K562 (cell line): ENCODE measurements at regions not wholly inside any gene's neighbourhood (a gene's known extent, or its start where the extent isn't known, plus 50 kb on each side); places are given as distances from the start of the nearest gene placed in this dataset.

Experiments
- ATAC-seq: fragments of 200-7000 bp; cut with Tn5 transposase; 3 replicates; pipeline ENCODE4 v1.9.1; 2020; ENCODE audit warnings: moderate library complexity
- BruUV-seq: library from RNA; stranded (reverse); fragments of 400-500 nt; replicated peaks from 2 replicates; lab custom pipeline; 2021; lab: Mats Ljungman, UMichigan
- CTCF ChIA-PET: fragments of 300-600 bp; formaldehyde crosslinking; extraction: SDS; loops from one replicate; lab custom pipeline; 2021; ENCODE audit warnings: low intra/inter-chr PET ratio; lab: Yijun Ruan, JAX
- POLR2A ChIA-PET: fragments of 300-600, 350-650 bp; sonication (Branson Sonifier 250); formaldehyde crosslinking; extraction: SDS; loops from one replicate; lab custom pipeline; 2021; ENCODE audit warnings: antibody characterized with exemption, inconsistent platforms; lab: Yijun Ruan, JAX
- DNase-seq, 4 experiments: peaks; one replicate each; pipeline versions ENCODE4 v3.0.0 to v3.0.0-alpha.2; 2011 to 2018; ENCODE audit warnings: low spot score in 3 of 4, mixed read lengths in 3 of 4; ENCODE audit errors: extremely low read depth in 1 of 4
- FAIRE-seq: peaks from 2 replicates; lab custom pipeline; 2011; peaks lifted over from hg19 to GRCh38; lab: Jason Lieb, UNC
- H2AFZ ChIP-seq: 2 replicates; pipeline ENCODE4 v1.6.0; 2011; ENCODE audit warnings: low read depth, low read length, control low read depth, inconsistent platforms
- H3K27ac ChIP-seq: fragments of 200-600 bp; 3 replicates; pipeline ENCODE4 v1.8.0; 2011; ENCODE audit warnings: low read depth, mild to moderate bottlenecking, control low read depth, inconsistent platforms, low read length, moderate library complexity, mixed read lengths; ENCODE audit errors: extremely low read depth
- H3K27me3 ChIP-seq, 2 experiments: fragments of 300-600 bp in 1 of 2; 2 replicates in 1 of 2; 3 replicates in 1 of 2; pipeline versions ENCODE4 v1.6.0 to v1.8.0; 2011; ENCODE audit warnings: inconsistent platforms in 2 of 2, low read length in 2 of 2, mild to moderate bottlenecking in 1 of 2, mixed read lengths in 1 of 2, moderate library complexity in 1 of 2; ENCODE audit not compliant: control insufficient read depth in 2 of 2, insufficient read depth in 2 of 2
- H3K36me3 ChIP-seq: fragments of 300-600 bp; 3 replicates; pipeline ENCODE4 v1.8.0; 2011; ENCODE audit warnings: mild to moderate bottlenecking, low read length, inconsistent platforms; ENCODE audit not compliant: control insufficient read depth, insufficient read depth
- H3K4me1 ChIP-seq, 2 experiments: fragments of 200-600 bp in 1 of 2; replicated peaks in 1 of 2; 2 replicates in 1 of 2; 3 replicates in 1 of 2; pipeline versions ENCODE4 v1.5.1 to v1.8.0; 2011; ENCODE audit warnings: inconsistent platforms in 2 of 2, low read length in 2 of 2, mild to moderate bottlenecking in 1 of 2, mixed read lengths in 1 of 2, moderate library complexity in 1 of 2; ENCODE audit not compliant: control insufficient read depth in 2 of 2, insufficient read depth in 2 of 2
- H3K4me2 ChIP-seq: 2 replicates; pipeline ENCODE4 v1.6.1; 2011; ENCODE audit warnings: low read length, control low read depth, inconsistent platforms, mixed read lengths; ENCODE audit not compliant: insufficient read depth
- H3K4me3 ChIP-seq: fragments of 200-600 bp; sonication (generic), shearing (Covaris generic); 2 replicates; pipeline ENCODE4 v1.5.1; 2016; ENCODE audit warnings: control low read depth, inconsistent platforms
- H3K79me2 ChIP-seq: fragments of 200-600 bp; 3 replicates; pipeline ENCODE4 v1.8.0; 2011; ENCODE audit warnings: low read length, inconsistent platforms; ENCODE audit not compliant: control insufficient read depth, insufficient read depth
- H3K9ac ChIP-seq, 2 experiments: 2 replicates each; pipeline versions ENCODE4 v1.6.0 to v1.6.1; 2011; ENCODE audit warnings: low read depth in 2 of 2, low read length in 2 of 2, control low read depth in 1 of 2, inconsistent platforms in 1 of 2, mild to moderate bottlenecking in 1 of 2, mixed read lengths in 1 of 2; ENCODE audit not compliant: insufficient read depth in 1 of 2
- H3K9me1 ChIP-seq: one replicate; pipeline ENCODE4 v1.6.0; 2011; ENCODE audit warnings: inconsistent platforms, mild to moderate bottlenecking, low read length, moderate library complexity; ENCODE audit not compliant: control insufficient read depth, insufficient read depth
- H3K9me3 ChIP-seq: replicated peaks from 2 replicates; pipeline ENCODE4 v1.5.1; 2011; ENCODE audit warnings: low read depth, low read length, inconsistent platforms; ENCODE audit not compliant: control insufficient read depth, insufficient read depth
- H4K20me1 ChIP-seq: replicated peaks from 2 replicates; pipeline ENCODE4 v1.6.1; 2011; ENCODE audit warnings: low read length, inconsistent platforms, mixed read lengths; ENCODE audit not compliant: control insufficient read depth, insufficient read depth
- FOXJ3 ChIP-seq: sonication (generic); formaldehyde crosslinking; IDR thresholded peaks from 2 replicates; pipeline ENCODE4 v1.4.0; 2020; ENCODE audit warnings: mild to moderate bottlenecking, missing genetic modification reagents
- RFX1 ChIP-seq: fragments of 450-650 bp; IDR thresholded peaks from 2 replicates; pipeline ENCODE4 v1.6.1; 2016; ENCODE audit warnings: mild to moderate bottlenecking, moderate library complexity
- RFX5 ChIP-seq: IDR thresholded peaks from 2 replicates; pipeline ENCODE4 v1.6.1; 2011; ENCODE audit warnings: low read depth, mild to moderate bottlenecking, improper control_type of control experiment, low read length
- TCFL5 ChIP-seq: fragments of 250-450 bp; sonication (Bioruptor Pico); conservative IDR thresholded peaks from 2 replicates; pipeline ENCODE4 v1.6.1; 2021; ENCODE audit warnings: mild to moderate bottlenecking, moderate library complexity, matching md5 sums
- ZNF589 ChIP-seq: fragments of 200-800 bp; sonication (Bioruptor generic); IDR thresholded peaks from 2 replicates; pipeline ENCODE4 v1.6.1; 2016; ENCODE audit warnings: low read depth, missing genetic modification characterization, missing compliant biosample characterization
- ZNF592 ChIP-seq: fragments of 450-650 bp; IDR thresholded peaks from 2 replicates; pipeline ENCODE4 v1.6.1; 2017; ENCODE audit warnings: antibody characterized with exemption, mild to moderate bottlenecking
- ZNF778 ChIP-seq: fragments of 450-650 bp; formaldehyde crosslinking; IDR thresholded peaks from 2 replicates; pipeline ENCODE4 v1.4.0; 2020; ENCODE audit warnings: mild to moderate bottlenecking, moderate library complexity
- WGBS: fragments of 100-300 bp; shearing (Covaris generic); methylation state at CpG from one replicate; pipeline ENCODE4 v1.1.6; 2016; ENCODE audit warnings: low coverage, mixed read lengths; ENCODE audit not compliant: insufficient coverage; ENCODE audit errors: missing lambda C conversion rate; 5-methylcytosine and 5-hydroxymethylcytosine counted together
- in situ Hi-C: fragments of 300-500 bp; cut with MboI; formaldehyde crosslinking; loops from 4 replicates; pipeline ENCODE4 v1.15.0; 2018; ENCODE audit warnings: inconsistent platforms, mixed read lengths
- intact Hi-C: fragments of 100-400 bp; cut with micrococcal nuclease; formaldehyde crosslinking; loops from 2 replicates; pipeline ENCODE4 v1.14.2; 2022
- TF ChIP-seq, protein P1 (sequence below): IDR thresholded peaks from 2 replicates; pipeline ENCODE4 v1.6.1; 2011; ENCODE audit warnings: borderline replicate concordance, low read depth, mild to moderate bottlenecking, moderate library complexity, low read length; ENCODE audit not compliant: insufficient read depth, poor library complexity, severe bottlenecking
- TF ChIP-seq, protein P2 (sequence below): fragments of 250-450 bp; sonication (Bioruptor Pico); IDR thresholded peaks from 2 replicates; pipeline ENCODE4 v1.8.0; 2022; ENCODE audit warnings: inconsistent platforms, mild to moderate bottlenecking, moderate library complexity, borderline replicate concordance
- TF ChIP-seq, protein P3 (sequence below): sonication (generic); formaldehyde crosslinking; IDR thresholded peaks from 2 replicates; pipeline ENCODE4 v1.4.0; 2020; ENCODE audit warnings: mild to moderate bottlenecking, missing genetic modification reagents

DNA sequence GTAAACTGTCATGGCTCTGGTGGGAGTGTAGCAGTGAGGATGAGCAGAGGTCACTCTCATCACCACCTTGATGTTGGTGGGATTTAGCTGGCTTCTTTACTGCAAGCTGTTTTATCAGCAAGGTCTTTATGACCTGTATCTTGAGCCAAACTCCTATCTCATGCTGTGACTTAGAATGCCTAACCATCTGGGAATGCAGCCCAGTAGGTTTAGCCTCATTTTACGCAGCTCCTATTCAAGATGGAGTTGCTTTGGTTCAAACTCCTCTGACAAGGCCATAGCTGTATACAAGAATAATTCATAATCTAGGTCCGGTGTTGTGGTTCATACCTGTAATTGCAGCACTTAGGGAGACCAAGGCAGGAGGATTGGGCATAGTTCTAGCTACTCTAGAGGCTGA lies 85.1 kb downstream of the ARRDC3 start:
- H3K79me2 ChIP-seq = no peaks in the 10 kb centered on the region
- no peak for DNase-seq
- no peaks in the 10 kb centered on the region for H3K36me3 ChIP-seq
- H3K27me3 ChIP-seq = no peaks in the 10 kb centered on the region
- H4K20me1 ChIP-seq = no peaks in the 10 kb centered on the region
- in situ Hi-C loops (no loop called here), intact Hi-C loops (no loop called here)
- no peak overlapping the region for H3K27ac ChIP-seq
- POLR2A ChIA-PET = interaction anchor here (1.0 to 3.1 kb wide), 4 partner anchors 9 to 85 kb away, joined by 3 to 6 read pairs (median 4); partner anchors contain the start of gene ARRDC3
- no peak overlapping the region for H3K4me3 ChIP-seq
- WGBS = 25% methylated on average over 2 of the region's 2 CpGs
- peaks cover 0 to 3% of the 10 kb centered on the region in 2 experiments; a peak in 1 of 5 replicates for H3K4me1 ChIP-seq
- no TSS peak for BruUV-seq
- TF ChIP-seq, protein P1, sequence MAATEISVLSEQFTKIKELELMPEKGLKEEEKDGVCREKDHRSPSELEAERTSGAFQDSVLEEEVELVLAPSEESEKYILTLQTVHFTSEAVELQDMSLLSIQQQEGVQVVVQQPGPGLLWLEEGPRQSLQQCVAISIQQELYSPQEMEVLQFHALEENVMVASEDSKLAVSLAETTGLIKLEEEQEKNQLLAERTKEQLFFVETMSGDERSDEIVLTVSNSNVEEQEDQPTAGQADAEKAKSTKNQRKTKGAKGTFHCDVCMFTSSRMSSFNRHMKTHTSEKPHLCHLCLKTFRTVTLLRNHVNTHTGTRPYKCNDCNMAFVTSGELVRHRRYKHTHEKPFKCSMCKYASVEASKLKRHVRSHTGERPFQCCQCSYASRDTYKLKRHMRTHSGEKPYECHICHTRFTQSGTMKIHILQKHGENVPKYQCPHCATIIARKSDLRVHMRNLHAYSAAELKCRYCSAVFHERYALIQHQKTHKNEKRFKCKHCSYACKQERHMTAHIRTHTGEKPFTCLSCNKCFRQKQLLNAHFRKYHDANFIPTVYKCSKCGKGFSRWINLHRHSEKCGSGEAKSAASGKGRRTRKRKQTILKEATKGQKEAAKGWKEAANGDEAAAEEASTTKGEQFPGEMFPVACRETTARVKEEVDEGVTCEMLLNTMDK = no peak
- TF ChIP-seq FOXJ3 (CRISPR knock-in tag) (no peak), ZNF778 (CRISPR knock-in tag) (no peak), ZNF589 (CRISPR knock-in tag) (no peak), RFX5 (no peak), TCFL5 (CRISPR knock-in tag) (no peak), ZNF592 (peak; percentile 76), RFX1 (peak; percentile 26; the same call in 1 of the 2 replicates)
- TF ChIP-seq, protein P2, sequence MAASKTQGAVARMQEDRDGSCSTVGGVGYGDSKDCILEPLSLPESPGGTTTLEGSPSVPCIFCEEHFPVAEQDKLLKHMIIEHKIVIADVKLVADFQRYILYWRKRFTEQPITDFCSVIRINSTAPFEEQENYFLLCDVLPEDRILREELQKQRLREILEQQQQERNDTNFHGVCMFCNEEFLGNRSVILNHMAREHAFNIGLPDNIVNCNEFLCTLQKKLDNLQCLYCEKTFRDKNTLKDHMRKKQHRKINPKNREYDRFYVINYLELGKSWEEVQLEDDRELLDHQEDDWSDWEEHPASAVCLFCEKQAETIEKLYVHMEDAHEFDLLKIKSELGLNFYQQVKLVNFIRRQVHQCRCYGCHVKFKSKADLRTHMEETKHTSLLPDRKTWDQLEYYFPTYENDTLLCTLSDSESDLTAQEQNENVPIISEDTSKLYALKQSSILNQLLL (CRISPR knock-in tag) = no peak
- TF ChIP-seq, protein P3, sequence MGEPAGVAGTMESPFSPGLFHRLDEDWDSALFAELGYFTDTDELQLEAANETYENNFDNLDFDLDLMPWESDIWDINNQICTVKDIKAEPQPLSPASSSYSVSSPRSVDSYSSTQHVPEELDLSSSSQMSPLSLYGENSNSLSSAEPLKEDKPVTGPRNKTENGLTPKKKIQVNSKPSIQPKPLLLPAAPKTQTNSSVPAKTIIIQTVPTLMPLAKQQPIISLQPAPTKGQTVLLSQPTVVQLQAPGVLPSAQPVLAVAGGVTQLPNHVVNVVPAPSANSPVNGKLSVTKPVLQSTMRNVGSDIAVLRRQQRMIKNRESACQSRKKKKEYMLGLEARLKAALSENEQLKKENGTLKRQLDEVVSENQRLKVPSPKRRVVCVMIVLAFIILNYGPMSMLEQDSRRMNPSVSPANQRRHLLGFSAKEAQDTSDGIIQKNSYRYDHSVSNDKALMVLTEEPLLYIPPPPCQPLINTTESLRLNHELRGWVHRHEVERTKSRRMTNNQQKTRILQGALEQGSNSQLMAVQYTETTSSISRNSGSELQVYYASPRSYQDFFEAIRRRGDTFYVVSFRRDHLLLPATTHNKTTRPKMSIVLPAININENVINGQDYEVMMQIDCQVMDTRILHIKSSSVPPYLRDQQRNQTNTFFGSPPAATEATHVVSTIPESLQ (CRISPR knock-in tag) = no peak
- ATAC-seq = no peak
- no peak for FAIRE-seq
- H3K9me3 ChIP-seq = no peaks in the 10 kb centered on the region
- CTCF ChIA-PET = no interaction called here
- H2AFZ ChIP-seq = no peak overlapping the region
- H3K4me2 ChIP-seq = no peak overlapping the region
- no peak overlapping the region for H3K9ac ChIP-seq
- no peaks in the 10 kb centered on the region for H3K9me1 ChIP-seq
